Type B pancreatic cell (in vitro differentiated cells): ENCODE measurements at regions not wholly inside any gene's neighbourhood (a gene's known extent, or its start where the extent isn't known, plus 50 kb on each side); places are given as distances from the start of the nearest gene placed in this dataset.
A peak's percentile ranks its signal among the peaks of the same experiment; 100 is the strongest.

ENCODE experiments used
- DNase-seq: peaks from one replicate; pipeline ENCODE4 v3.0.0; 2021; ENCODE audit warnings: mixed read lengths; ENCODE audit not compliant: unreplicated experiment; ENCODE audit errors: extremely low spot score
- H3K27ac Mint-ChIP-seq: 2 replicates; pipeline ENCODE4 v1.8.0; 2021; ENCODE audit warnings: mild to moderate bottlenecking, mixed read lengths
- H3K27me3 Mint-ChIP-seq: 2 replicates; pipeline ENCODE4 v1.8.0; 2021; ENCODE audit warnings: mixed read lengths
- H3K36me3 Mint-ChIP-seq: 2 replicates; pipeline ENCODE4 v1.8.0; 2021; ENCODE audit warnings: mixed read lengths
- H3K4me1 Mint-ChIP-seq: one replicate; pipeline ENCODE4 v1.8.0; 2021; ENCODE audit warnings: mixed read lengths; ENCODE audit not compliant: unreplicated experiment
- H3K4me3 Mint-ChIP-seq: 2 replicates; pipeline ENCODE4 v1.8.0; 2021; ENCODE audit warnings: mild to moderate bottlenecking, mixed read lengths
- H3K9me3 Mint-ChIP-seq: 2 replicates; pipeline ENCODE4 v1.8.0; 2021; ENCODE audit warnings: mixed read lengths
- CTCF ChIP-seq: fragments of 200-600 bp; sonication (generic); conservative IDR thresholded peaks from 2 replicates; pipeline ENCODE4 v1.5.0; 2021; ENCODE audit warnings: antibody characterized with exemption, mild to moderate bottlenecking

- H3K27ac Mint-ChIP-seq: no peak overlapping the region
- H3K4me3 Mint-ChIP-seq: no peak overlapping the region
- no peak for DNase-seq
- H3K27me3 Mint-ChIP-seq: peaks cover 3% of the 10 kb centered on the region
- no peaks in the 10 kb centered on the region for H3K4me1 Mint-ChIP-seq
- H3K36me3 Mint-ChIP-seq: no peaks in the 10 kb centered on the region
- TF ChIP-seq CTCF: no peak
- H3K9me3 Mint-ChIP-seq: no peaks in the 10 kb centered on the region
Measured at GRCh38 chr1:90486134-90486824, 230.8 kb downstream of the BARHL2 start.

GRCh38 chr1:90480271-90480835, 236.7 kb downstream of the BARHL2 start:
- Mint-ChIP-seq H3K36me3 (no peaks in the 10 kb centered on the region), H3K4me3 (no peak overlapping the region), H3K9me3 (no peaks in the 10 kb centered on the region), H3K27me3 (no peaks in the 10 kb centered on the region), H3K27ac (no peak overlapping the region), H3K4me1 (no peaks in the 10 kb centered on the region)
- no peak for TF ChIP-seq CTCF
- no peak for DNase-seq

GRCh38 chr1:90476994-90477393, 240.1 kb downstream of the BARHL2 start:
- no peak for TF ChIP-seq CTCF
- Mint-ChIP-seq H3K4me1 (no peaks in the 10 kb centered on the region), H3K4me3 (no peak overlapping the region), H3K27ac (no peak overlapping the region), H3K36me3 (no peaks in the 10 kb centered on the region), H3K9me3 (no peaks in the 10 kb centered on the region), H3K27me3 (no peaks in the 10 kb centered on the region)
- DNase-seq: no peak

GRCh38 chr1:90476411-90476810, 240.7 kb downstream of the BARHL2 start:
- no peaks in the 10 kb centered on the region for H3K36me3 Mint-ChIP-seq
- no peak overlapping the region for H3K4me3 Mint-ChIP-seq
- H3K9me3 Mint-ChIP-seq: no peaks in the 10 kb centered on the region
- TF ChIP-seq CTCF: no peak
- H3K27me3 Mint-ChIP-seq: no peaks in the 10 kb centered on the region
- H3K4me1 Mint-ChIP-seq: no peaks in the 10 kb centered on the region
- H3K27ac Mint-ChIP-seq: no peak overlapping the region
- DNase-seq: no peak

- no peaks in the 10 kb centered on the region for H3K27me3 Mint-ChIP-seq
- no peak overlapping the region for H3K4me3 Mint-ChIP-seq
- no peak overlapping the region for H3K27ac Mint-ChIP-seq
- no peak for DNase-seq
- H3K36me3 Mint-ChIP-seq: no peaks in the 10 kb centered on the region
- no peaks in the 10 kb centered on the region for H3K4me1 Mint-ChIP-seq
- no peaks in the 10 kb centered on the region for H3K9me3 Mint-ChIP-seq
- TF ChIP-seq CTCF: peak; percentile 64
Measured at GRCh38 chr1:90475631-90476030, 241.5 kb downstream of the BARHL2 start.
